HG03108 (cell line): ENCODE measurements at regions not wholly inside any gene's neighbourhood (a gene's known extent, or its start where the extent isn't known, plus 50 kb on each side); places are given as distances from the start of the nearest gene placed in this dataset.

Experiments
- ATAC-seq: cut with Tn5 transposase; IDR thresholded peaks from one replicate; pipeline ENCODE4 v1.9.1; 2021; ENCODE audit warnings: moderate library complexity; ENCODE audit not compliant: unreplicated experiment

- no peak for ATAC-seq
These were observed 671.7 kb upstream of the NRSN1 start for GRCh38 chr6:23454080-23454976.

- no peak for ATAC-seq
These were observed 670.3 kb upstream of the NRSN1 start for GRCh38 chr6:23455754-23456153.

DNA sequence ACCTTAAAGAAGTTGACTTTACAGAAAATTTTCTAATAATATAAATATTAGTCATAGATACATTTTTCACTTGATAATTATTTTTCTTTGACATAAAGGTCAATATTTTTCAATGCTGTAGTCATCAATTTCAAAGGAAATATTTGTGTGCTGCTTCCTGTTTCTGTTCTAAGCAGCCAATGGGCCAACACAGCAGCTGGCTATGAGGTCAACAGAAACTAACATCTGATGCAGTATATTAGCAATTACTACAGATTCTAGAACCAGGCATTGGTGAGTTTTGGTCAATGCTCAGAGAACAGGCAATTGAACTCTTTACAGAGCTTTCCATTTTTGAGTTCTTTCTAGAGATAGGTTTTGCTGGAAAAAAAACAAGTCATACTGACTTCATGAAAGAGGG is 669.6 kb upstream of the NRSN1 start:
- ATAC-seq: no peak

DNA sequence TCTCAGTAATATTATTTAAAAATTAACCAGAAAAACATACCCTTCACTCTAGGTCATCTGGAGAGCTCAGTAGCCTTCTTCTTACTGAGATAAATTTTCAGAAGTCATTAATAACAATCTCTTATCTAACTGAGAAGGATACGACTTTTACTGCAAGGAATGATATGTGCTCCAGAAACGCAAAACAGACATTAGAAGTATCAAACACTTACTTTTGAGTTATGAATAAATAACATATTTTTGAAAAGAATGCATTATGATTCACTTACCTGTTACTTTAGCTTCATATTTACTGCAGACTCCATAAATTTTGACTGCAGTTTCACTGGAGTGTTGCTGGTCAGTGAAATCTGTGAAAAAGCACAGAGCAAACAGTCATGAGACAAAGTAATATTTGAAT is 668.7 kb upstream of the NRSN1 start:
- ATAC-seq: no peak

DNA sequence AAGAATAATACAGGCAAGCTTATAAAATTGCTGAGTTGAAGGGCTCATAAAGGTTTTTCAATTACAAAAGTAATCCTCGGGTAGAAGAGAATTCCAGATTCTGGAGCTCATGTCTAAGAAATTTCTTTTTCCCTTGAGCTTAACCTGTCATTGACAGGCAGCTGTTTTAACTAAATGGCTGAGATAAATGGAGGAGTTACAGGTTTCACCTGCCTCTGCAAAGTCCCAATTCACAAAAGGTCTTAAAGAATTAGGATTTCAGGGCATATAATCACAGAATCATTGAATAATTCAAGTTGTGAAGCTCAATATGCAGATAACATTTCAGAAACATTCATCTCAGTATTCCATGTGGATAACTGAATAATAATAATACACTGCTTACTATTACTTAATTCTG is 660.1 kb upstream of the NRSN1 start:
- no peak for ATAC-seq

- ATAC-seq: no peak
These were observed 648.4 kb upstream of the NRSN1 start for GRCh38 chr6:23477586-23477985.

DNA sequence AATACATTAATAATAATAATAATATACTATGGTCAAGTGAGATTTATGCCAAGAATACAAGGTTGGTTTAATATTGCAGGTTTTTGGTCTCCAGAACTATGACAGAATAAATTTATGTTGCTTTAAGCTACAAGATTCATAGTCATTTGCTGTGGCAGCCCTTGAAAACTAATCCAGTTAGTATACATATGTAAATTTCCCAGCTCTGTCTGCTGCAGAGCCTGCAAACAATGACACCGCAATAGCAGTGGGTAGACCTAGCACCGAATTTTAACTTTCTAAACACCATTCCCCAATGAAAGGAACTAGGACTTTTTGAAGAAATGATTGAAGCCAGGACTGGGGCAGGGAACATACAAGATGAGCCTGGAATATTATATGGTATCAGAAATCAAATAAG is 647.7 kb upstream of the NRSN1 start:
- no peak for ATAC-seq

DNA sequence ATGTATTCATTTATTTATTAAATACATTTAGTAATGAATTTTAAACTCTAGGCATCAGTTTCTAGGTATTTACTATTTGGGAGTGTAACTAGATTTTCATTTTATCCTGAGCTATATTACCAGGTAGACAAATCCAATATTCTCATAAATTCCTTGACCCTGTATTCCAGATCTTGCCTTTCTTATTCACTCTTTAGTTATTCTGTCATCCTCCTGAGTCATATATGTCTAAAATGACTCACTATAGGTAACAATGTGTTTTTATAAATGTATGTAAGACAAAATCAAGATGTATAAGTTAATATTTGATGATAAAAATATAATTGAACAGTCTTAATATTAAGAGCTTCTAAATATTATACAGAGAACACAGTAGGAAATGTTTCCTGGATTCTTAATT is 642.1 kb upstream of the NRSN1 start:
- ATAC-seq: no peak

- no peak for ATAC-seq
These were observed 631.6 kb upstream of the NRSN1 start for GRCh38 chr6:23494367-23494766.

- no peak for ATAC-seq
These were observed 628.0 kb upstream of the NRSN1 start for GRCh38 chr6:23498013-23498412.

DNA sequence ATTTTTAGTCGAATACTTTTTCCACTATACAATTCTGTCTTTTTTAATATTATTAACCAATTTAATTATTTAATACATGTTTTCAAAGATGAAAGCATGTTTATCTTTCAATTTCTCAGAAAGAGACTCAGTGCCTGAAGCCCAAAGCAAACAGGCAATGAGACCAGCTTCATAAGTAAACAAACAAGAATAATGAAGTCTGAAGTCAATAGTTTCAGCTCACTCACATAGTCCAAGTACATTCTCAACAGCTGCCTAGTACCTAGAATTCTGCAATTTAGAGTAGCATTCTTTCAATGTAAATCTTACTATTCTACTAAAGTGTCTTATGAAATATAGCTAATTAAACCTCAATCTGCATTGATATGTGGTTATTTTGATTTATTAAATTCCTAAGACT is 626.5 kb upstream of the NRSN1 start:
- ATAC-seq: no peak

GRCh38 chr6:23503173-23503572 is 622.8 kb upstream of the NRSN1 start:
- no peak for ATAC-seq

- ATAC-seq: no peak
These were observed 621.0 kb upstream of the NRSN1 start for GRCh38 chr6:23505026-23505425.

- no peak for ATAC-seq
These were observed 615.1 kb upstream of the NRSN1 start for GRCh38 chr6:23510778-23511510.

DNA sequence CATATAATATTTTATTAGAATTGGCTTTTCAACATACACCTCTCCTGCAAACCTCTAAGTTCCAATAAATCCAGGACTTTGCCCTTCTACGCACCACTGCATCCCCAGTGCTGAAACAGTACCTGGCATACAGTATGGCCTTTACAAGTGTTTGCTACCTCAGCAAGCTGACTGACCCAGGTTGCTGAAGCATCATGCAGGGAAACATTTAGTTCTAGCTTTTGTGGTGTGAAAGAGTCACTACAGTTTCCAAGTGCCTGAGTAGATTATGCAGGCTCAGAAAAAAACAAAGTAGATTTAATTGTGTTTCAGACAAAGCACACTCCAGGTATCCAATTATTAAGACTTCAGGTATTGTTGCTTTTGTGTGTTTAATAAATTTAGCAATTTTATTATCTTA is 614.2 kb upstream of the NRSN1 start:
- ATAC-seq: no peak

DNA sequence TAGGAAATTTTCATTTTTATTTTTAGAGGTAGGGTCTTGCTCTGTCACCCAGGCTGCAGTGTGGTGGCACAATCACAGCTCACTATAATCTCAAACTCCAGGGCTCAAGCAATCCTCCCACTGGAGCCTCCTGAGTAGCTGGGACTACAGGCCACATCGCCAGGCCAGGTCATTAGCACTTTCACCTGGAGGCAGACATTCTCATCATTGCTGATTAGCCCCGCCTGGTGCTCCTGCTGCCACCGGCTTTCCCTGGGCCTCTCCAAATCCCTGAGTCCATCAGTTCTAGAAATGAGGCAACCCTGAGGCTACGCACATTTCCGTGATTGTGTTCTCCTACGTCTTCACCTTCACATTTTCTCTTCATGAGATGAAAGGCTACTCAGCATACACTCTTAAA is 607.7 kb upstream of the NRSN1 start:
- ATAC-seq: no peak

DNA sequence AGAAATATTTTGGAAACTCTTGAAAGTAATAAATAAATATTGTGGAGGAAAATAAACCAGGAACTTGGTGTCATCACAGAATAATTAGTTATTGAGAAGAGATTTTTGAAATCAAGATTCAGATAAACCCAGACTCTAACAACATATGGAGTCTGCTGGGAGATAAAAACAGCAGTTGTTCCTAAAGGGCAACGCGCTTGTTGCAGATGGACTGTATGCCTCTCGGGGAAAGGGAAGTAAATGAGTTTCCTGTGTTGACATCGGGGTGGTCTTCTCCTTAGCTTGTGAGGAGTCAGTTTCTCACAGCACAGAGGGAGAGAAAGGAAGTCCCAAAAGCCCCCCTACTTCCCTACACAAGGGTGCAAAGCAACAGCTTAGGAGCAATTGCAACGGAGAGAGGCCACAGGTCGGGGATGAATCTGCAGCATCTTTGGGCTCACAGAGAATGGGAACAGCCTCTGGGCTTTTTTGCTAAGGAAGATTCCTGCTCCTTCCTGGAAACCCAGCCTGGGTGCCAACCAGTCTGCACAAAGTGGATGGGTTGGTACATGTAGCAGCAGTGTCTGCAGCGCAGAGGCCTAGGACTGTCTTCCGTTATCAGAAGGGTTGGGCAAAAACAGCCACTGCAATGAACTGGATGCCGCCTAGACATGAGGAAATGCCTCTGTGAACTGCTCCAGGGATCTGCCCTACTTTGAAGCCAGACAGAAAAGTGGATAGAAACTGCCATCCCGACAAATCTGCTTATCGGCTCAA is 603.0 kb upstream of the NRSN1 start:
- no peak for ATAC-seq

DNA sequence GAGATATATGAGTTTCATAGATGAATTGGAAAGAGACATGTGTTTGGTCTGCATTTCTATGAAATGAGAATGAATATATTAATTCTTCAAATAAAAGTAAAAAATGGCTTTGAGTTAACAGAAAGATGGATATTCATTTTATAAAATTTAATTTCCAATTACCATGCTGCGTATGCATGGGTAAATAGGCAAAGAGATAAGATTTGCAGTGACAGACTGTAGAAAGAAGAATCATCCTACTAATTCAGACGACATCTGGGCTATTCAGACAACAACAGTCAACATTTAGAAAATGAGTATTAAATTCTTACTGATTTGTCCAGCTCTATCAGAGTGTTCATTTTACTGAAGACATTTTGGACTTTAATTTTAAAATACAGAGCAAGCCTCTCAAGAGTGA is 602.2 kb upstream of the NRSN1 start:
- no peak for ATAC-seq

DNA sequence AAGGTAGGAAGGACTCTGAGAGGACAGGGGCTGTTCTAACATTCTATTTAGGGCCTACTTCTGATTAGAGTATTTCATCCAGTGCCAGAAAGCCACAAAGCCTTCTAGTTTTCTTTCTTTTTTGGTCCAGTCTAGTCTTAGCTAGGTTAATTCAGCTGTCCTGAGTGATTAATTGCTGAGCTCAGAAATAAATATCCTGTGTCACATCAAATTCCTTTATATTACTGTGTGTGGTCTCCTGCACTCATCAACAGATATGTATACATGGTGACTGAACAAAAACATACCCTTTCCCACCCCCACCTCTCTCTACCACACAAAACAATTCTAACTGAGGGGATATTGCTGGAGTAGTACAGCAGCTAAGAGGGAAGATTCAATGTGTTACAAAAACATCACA is 601.5 kb upstream of the NRSN1 start:
- no peak for ATAC-seq

GRCh38 chr6:23526526-23526925 is 599.5 kb upstream of the NRSN1 start:
- no peak for ATAC-seq

DNA sequence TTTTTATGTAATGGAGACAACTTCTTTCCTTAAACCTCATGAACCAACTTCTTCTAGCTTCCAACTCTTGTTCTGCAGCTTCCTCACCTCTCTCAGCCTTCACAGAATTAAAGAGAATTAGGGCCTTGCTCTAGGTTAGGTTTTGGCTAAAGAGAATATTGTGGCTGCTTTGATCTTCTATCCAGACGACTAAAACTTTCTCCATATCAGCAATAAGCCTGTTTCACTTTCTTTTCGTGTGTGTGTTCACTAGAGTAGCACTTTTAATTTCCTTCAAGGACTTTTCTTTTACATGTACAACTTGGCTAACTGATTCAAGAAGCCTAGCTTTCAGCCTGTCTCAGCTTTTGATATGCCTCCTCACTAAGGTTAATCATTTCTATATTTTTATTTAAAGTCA is 596.1 kb upstream of the NRSN1 start:
- no peak for ATAC-seq

- no peak for ATAC-seq
These were observed 594.3 kb upstream of the NRSN1 start for GRCh38 chr6:23531666-23532065.
